GM19467 (cell line): ENCODE measurements at regions not wholly inside any gene's neighbourhood (a gene's known extent, or its start where the extent isn't known, plus 50 kb on each side); places are given as distances from the start of the nearest gene placed in this dataset.
"Not testable (repeated sequence)": the region's sequence is repeated elsewhere in the genome, so short reads cannot be mapped to it uniquely, and the experiment has no call there.

Experiments
- ATAC-seq: cut with Tn5 transposase; IDR thresholded peaks from one replicate; pipeline ENCODE4 v1.9.1; 2021; ENCODE audit warnings: mild to moderate bottlenecking, moderate library complexity; ENCODE audit not compliant: unreplicated experiment

- ATAC-seq = no peak
Observed at GRCh38 chr6:19892260-19892659, 55.1 kb downstream of the ID4 start.

GRCh38 chr6:19895866-19896692 is 58.9 kb downstream of the ID4 start:
- ATAC-seq = no peak

DNA sequence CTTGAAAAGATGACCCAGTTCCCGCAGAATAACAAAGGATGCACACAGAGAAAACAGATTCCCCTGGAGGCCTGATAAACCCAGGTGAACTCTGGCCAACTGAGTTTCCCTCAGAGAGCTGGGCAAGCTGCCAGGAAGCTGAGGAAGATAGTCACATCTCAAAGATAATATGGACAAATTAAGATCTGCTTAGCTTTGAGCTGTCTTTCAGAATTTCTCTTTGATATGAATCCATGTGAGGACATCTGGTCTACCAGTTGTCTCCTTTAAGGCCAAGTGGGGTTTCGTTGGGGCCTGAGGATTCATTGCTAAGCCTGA is 59.5 kb downstream of the ID4 start:
- no peak for ATAC-seq

DNA sequence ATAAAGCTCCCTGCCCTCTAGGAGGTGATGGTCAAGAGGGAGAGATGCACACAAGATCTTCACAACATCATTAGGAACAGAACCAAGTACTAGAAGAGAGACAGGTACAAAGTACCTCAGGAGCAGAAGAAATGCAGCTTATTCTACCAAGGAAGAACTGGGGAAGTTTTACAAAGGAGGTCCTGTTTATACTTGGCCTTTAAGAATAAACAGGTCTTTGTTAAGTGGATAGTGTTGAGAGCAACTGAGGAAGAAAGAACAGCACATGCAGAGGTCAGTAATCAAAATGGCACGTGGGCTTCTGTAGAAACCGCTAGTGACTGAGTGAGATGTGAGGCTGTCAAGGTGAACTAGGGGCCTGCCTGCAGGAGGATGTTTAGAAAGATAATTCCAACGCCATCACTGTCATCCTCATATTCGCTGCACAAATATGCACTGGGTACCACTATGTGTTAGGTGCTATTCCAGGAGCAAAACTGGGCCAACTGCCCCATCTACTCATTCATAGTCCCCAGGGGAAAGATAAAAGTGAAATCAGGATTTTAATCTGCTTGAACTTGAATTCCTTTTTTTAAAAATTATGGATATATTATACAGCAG is 61.1 kb downstream of the ID4 start:
- ATAC-seq = no peak

GRCh38 chr6:19902201-19902600 is 65.0 kb downstream of the ID4 start:
- ATAC-seq = no peak

DNA sequence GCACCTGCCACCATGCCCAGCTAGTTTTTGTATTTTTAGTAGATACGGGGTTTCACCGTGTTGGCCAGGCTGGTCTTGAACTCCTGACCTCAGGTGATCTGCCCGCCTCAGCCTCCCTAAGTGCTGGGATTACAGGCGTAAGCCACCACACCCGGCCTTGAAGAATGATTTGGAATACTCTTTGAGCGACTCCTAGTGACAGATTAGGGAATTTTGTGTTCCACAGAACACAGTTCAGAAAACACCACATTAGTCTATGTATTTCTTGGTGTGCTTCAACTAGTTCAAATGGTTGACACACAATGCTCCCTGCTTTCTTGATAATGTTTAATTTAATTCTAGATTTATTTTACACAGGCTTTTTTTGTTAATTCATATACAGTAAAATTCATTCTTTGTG is 67.2 kb downstream of the ID4 start:
- ATAC-seq = not testable (repeated sequence)

DNA sequence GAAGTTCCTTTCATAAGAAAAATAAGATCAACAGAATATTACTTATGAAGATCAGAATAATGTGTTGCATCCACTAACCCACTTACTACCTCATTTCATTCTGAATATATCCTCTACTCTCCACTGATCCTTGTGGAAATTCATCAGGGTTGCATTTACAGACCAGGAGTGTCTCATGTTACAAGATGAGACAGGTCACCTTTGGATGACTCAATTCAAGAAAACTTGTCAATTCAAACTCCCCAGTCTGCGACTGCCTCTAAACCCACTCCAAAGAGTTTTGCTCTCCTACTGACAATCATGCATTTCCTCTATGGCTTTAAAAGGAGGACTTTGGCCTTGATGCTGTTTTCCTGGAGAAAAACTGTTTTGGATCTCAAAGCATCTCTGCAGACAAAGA is 68.4 kb downstream of the ID4 start:
- ATAC-seq = no peak

DNA sequence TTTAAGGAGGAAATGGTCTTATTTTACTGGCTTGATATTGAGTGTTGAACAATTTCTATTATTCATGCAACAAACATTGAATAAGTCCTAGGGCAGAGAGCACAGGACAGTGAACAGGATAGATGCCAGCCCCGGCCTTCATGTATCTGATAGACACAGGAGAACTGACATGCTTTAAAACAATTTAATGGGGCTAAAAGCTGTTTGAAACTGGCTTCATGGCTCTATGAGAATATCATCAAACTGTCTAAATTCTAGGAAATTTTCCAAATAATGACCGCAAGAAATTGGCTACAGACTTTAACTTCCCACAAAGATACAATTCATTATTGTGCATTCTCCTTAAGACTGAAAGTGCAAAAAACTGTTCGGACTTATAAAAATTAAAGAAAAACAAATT is 69.0 kb downstream of the ID4 start:
- no peak for ATAC-seq

DNA sequence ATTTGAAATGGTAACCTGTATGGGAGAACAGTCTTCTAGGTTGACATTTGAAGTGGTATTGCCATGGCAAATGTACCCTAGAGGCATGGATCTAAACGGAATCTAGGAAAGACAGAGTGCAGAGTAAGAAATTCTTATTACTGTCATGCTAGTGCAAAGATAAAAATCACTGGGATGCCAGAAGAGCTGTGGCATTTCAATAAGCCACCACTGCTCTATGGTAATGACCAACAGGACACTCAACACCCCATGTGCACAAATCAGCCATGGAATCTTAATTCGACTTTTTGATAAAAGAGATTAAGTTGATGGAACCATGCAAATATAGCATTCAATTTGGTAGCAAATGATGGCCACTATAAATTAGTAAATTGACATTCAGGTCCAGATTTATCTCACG is 74.1 kb downstream of the ID4 start:
- ATAC-seq = no peak

GRCh38 chr6:19918436-19918835 is 81.3 kb downstream of the ID4 start:
- no peak for ATAC-seq

DNA sequence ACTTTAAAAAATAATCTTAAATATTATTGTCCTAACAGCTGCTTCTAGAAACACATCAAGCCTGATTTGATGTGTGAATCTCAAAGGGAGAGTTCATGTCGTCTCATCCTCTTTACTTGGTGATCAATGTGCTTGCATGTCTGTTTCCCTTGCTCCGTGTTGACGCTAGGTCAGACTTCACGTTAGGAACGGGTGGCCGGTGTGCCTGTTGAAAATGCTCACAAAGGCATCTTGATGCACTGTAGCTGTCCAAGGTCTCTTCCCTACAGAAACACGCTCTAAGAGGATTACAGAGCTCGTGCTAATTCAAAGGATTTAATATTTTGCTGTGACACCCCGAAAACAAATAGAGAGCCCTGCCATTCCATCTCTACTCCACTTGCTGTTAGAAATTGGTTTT is 84.6 kb downstream of the ID4 start:
- ATAC-seq = no peak

DNA sequence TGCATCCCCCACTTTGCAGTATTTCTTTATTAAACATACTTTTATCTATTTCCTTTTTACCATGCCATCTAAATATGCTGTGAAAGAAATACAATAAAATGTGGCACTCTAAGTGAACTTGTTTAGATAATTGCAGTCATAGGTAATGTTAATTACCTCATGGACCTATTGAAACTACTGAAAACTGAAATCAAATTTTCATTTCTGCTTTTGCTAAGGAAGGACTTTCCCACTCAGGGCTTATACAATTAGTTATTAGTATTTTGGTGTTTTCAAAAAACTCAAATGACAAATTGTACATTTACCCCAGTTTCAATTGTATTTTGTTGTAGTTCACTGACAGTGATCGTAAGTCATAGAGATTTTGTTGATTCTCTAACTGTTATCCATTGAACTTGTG is 88.4 kb downstream of the ID4 start:
- no peak for ATAC-seq

GRCh38 chr6:19928461-19928860 is 91.3 kb downstream of the ID4 start:
- no peak for ATAC-seq

DNA sequence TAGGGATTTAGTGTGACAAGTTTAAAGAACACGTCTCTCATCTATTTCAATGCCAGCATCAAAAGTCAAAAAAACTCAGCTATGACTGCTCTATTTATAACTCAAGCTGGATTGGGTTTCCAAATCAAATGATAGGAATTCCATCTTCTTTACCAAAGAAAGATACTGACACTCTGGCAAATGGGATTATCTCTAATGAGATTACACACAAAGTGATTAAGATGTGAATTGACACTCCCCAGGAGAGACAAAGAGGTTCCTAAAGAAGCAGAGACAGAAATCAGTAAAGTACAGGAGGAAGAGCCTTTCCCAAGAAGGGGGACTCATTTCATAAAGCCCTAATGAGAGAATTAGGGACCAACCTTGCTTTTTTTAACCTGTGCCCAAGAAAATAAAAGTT is 92.1 kb downstream of the ID4 start:
- ATAC-seq = no peak

GRCh38 chr6:19934996-19935591 is 97.9 kb downstream of the ID4 start:
- no peak for ATAC-seq

DNA sequence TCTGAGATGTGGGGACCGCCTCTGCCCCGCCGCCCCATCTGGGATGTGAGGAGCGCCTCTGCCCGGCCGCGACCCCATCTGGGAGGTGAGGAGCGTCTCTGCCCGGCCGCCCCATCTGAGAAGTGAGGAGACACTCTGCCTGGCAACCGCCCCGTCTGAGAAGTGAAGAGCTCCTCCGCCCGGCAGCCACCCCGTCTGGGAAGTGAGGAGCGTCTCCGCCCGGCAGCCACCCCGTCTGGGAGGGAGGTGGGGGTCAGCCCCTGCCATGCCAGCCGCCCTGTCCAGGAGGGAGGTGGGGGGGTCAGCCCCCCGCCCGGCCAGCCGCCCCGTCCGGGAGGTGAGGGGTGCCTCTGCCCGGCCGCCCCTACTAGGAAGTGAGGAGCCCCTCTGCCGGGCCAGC is 102.2 kb downstream of the ID4 start:
- ATAC-seq = not testable (repeated sequence)

GRCh38 chr6:19939926-19940325 is 102.8 kb downstream of the ID4 start:
- not testable (repeated sequence) for ATAC-seq

DNA sequence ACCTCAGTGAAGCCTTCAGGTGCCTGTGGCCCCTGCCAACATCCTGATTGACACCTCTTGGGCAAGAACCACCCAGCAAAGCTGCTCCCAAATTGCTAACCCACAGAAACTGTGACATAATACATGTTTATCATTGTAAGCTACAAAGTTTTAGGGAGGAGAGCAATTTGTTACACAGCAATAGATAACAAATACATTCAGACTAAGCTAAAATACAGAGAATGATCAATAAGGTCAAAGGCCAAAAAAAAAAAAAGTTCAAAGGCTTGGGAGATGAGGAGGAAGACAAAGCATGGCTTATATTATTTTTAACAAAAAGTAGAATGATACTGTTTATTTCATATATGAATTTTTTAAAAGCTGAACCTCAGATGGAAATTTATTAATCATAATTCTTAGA is 105.9 kb downstream of the ID4 start:
- ATAC-seq = no peak

DNA sequence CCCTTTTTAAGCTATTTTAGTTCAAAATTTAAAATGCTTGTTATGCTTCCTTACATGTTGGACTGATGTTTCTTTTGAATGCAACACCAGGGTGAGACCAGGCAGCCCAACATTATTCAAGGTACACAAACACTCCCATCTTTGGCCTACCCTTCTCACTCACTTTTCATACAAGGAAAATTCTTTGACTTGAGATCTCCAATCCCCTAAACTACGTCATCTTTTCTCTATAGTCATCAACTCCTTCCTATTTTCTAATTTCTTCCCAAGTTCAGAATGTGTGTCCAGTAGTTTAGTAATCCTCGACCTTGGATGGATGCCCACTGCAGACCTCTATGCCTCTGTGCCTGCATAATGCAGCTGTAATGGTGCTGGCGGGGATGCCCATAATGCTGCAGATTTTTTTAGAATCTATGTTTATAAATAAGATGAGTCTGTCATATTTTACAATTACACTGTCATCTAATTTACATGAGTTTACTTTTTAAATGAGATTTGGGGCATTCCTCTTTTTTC is 108.7 kb downstream of the ID4 start:
- ATAC-seq = no peak

DNA sequence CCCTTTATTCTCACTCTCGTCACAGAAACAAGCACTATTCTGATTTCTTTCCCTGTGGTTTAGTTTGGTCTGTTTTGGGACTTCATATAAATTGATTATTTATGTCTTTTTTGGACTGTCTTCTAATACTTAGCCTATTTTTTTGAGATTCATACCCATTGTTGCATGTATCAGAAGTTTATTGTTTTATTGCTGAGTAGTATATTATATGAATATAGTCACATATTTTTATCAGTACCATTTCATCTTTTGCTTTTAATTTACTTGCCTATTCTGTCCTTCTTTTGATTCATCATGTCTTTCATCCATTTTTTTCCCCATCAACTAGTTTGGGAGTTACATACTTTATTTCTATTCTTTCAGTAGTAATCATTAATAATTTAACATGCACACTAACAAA is 112.0 kb downstream of the ID4 start:
- no peak for ATAC-seq

DNA sequence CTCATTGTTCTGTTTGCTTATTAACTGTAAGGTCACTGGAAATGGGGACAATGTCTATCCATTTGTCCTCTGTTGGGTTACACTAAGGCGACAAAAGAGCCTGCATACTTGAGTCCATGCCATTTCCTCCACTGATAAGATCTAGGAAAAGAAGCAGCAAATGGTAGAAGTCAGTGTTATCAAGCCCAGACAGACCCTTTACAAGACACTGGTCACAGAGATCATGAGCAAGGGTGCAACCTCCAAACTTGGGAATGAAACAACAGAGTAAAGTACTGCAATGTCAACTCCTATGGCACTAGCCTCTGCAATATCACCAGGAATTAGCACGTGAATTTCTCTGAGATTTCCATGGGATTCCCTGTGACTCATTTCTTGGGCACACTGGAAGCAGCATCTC is 126.9 kb downstream of the ID4 start:
- ATAC-seq = no peak

DNA sequence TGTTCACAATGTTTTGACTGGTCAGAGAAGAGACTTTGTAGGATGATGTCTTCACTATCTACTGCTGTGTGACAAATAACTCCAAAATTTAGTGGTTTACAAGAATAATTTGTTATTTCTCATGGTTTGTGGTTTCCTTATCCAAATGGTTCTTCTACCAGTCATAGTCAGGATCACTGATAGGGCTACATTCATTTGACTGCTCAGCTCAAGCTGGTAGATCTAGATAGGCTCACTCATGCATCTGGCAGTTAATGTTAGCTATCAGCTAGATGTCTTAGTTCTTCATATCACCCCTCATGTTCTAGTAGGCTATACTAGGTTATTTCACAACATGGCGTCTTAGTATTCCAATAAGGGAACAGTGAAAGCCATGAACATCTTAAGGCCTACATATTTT is 131.0 kb downstream of the ID4 start:
- no peak for ATAC-seq
